Smooth muscle cell of the brain vasculature (primary cell): ENCODE measurements at regions not wholly inside any gene's neighbourhood (a gene's known extent, or its start where the extent isn't known, plus 50 kb on each side); places are given as distances from the start of the nearest gene placed in this dataset.
"Not testable (repeated sequence)": the region's sequence is repeated elsewhere in the genome, so short reads cannot be mapped to it uniquely, and the experiment has no call there.

ENCODE experiments used
- DNase-seq: peaks from one replicate; pipeline ENCODE4 v3.0.0-alpha.2; 2012; ENCODE audit warnings: low read depth, low spot score

GRCh38 chr1:189936861-189937260 lies 540.8 kb downstream of the BRINP3 start:
- no peak for DNase-seq

GRCh38 chr1:189939967-189940366 lies 537.7 kb downstream of the BRINP3 start:
- no peak for DNase-seq

GRCh38 chr1:189941922-189942321 lies 535.7 kb downstream of the BRINP3 start:
- no peak for DNase-seq

- DNase-seq, result no peak
These were observed 518.9 kb downstream of the BRINP3 start for GRCh38 chr1:189958756-189959155.

GRCh38 chr1:189960769-189961168 lies 516.9 kb downstream of the BRINP3 start:
- DNase-seq, result no peak

- DNase-seq, result no peak
These were observed 515.5 kb downstream of the BRINP3 start for GRCh38 chr1:189962181-189962580.

- no peak for DNase-seq
These were observed 507.1 kb downstream of the BRINP3 start for GRCh38 chr1:189970331-189971230.

GRCh38 chr1:189971656-189972055 lies 506.0 kb downstream of the BRINP3 start:
- DNase-seq, result no peak

- no peak for DNase-seq
These were observed 500.5 kb downstream of the BRINP3 start for GRCh38 chr1:189977184-189977583.

- DNase-seq, result no peak
These were observed 494.3 kb downstream of the BRINP3 start for GRCh38 chr1:189983166-189983890.

- no peak for DNase-seq
These were observed 491.1 kb downstream of the BRINP3 start for GRCh38 chr1:189986516-189986915.

GRCh38 chr1:189987509-189987908 lies 490.2 kb downstream of the BRINP3 start:
- no peak for DNase-seq

- DNase-seq, result no peak
These were observed 484.8 kb downstream of the BRINP3 start for GRCh38 chr1:189992856-189993255.

GRCh38 chr1:190000365-190000872 lies 477.2 kb downstream of the BRINP3 start:
- DNase-seq, result no peak

- DNase-seq, result no peak
These were observed 476.5 kb downstream of the BRINP3 start for GRCh38 chr1:190001187-190001586.

GRCh38 chr1:190003376-190003775 lies 474.3 kb downstream of the BRINP3 start:
- DNase-seq, result no peak

GRCh38 chr1:190011585-190011984 lies 466.1 kb downstream of the BRINP3 start:
- no peak for DNase-seq

- DNase-seq, result not testable (repeated sequence)
These were observed 458.5 kb downstream of the BRINP3 start for GRCh38 chr1:190019151-190019550.

- no peak for DNase-seq
These were observed 457.9 kb downstream of the BRINP3 start for GRCh38 chr1:190019717-190020116.

- no peak for DNase-seq
These were observed 455.0 kb downstream of the BRINP3 start for GRCh38 chr1:190022709-190023108.

- DNase-seq, result no peak
These were observed 448.2 kb downstream of the BRINP3 start for GRCh38 chr1:190029441-190029840.

- no peak for DNase-seq
These were observed 434.0 kb downstream of the BRINP3 start for GRCh38 chr1:190043655-190044054.

GRCh38 chr1:190046231-190046630 lies 431.4 kb downstream of the BRINP3 start:
- no peak for DNase-seq
